ENCODE measurements at regions not wholly inside any gene's neighbourhood (a gene's known extent, or its start where the extent isn't known, plus 50 kb on each side); places are given as distances from the start of the nearest gene placed in this dataset.

- Histone ChIP-seq H3K36me3 (no peaks in the 10 kb centered on the region), H3K27ac (no peak overlapping the region), H3K27me3 (no peaks in the 10 kb centered on the region), H3K4me1 (no peaks in the 10 kb centered on the region), H3K4me3 (no peak overlapping the region), H3K9me3 (peaks cover 0 to 3% (median 0%) of the 10 kb centered on the region in 4 donors)
- WGBS, 2 donors = 81 to 82% methylated on average over 6 of the region's 6 CpGs
- TF ChIP-seq EP300 (IDR thresholded peaks at IDR 0.05) (no peak), POLR2A (IDR thresholded peaks at IDR 0.05) (no peak), CTCF (IDR thresholded peaks at IDR 0.05) (no peak)
- DNase-seq (ENCODE audit: low spot score in 2 of 2) = no peak
These were observed 89.9 kb downstream of the TSEN15 start for GRCh38 chr1:184141361-184141880.

DNA sequence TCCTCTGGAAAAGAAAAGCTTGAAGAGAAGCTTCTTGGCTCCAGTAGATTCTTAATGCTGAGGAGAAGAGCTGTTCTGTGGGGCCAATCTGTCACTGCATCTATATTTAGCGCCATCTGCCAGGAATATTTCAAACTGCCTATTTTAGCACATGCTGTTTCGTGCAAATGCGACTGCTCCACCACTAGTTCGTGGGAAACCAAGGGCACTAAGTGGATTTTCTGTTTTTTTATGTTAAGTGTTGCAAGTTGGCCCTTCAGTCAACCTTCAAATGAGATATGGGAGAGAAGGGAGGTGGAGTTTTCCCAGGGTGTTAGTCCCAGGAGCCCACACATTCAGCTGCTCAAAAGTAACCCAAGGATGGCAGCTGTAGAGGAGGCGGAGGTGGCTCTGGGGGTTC, 91.9 kb downstream of the TSEN15 start:
- DNase-seq (ENCODE audit: low spot score in 2 of 2) = no peak
- TF ChIP-seq EP300 (IDR thresholded peaks at IDR 0.05) (no peak), CTCF (IDR thresholded peaks at IDR 0.05) (no peak), POLR2A (IDR thresholded peaks at IDR 0.05) (no peak)
- no peak overlapping the region for H3K27ac ChIP-seq
- H3K4me1 ChIP-seq = no peaks in the 10 kb centered on the region
- H3K4me3 ChIP-seq = no peak overlapping the region
- H3K9me3 ChIP-seq = no peaks in the 10 kb centered on the region
- H3K36me3 ChIP-seq = no peaks in the 10 kb centered on the region
- whole genome bisulfite sequencing, 2 donors = 41 to 47% methylated on average over 5 of the region's 5 CpGs
- H3K27me3 ChIP-seq = no peaks in the 10 kb centered on the region

GRCh38 chr1:184145083-184145482, 93.6 kb downstream of the TSEN15 start:
- DNase-seq (ENCODE audit: low spot score in 2 of 2) = no peak
- Histone ChIP-seq H3K27ac (no peak overlapping the region), H3K36me3 (no peaks in the 10 kb centered on the region), H3K27me3 (no peaks in the 10 kb centered on the region), H3K4me1 (no peaks in the 10 kb centered on the region), H3K9me3 (no peaks in the 10 kb centered on the region), H3K4me3 (no peak overlapping the region)
- WGBS, 2 donors = 91 to 97% methylated on average over 5 of the region's 5 CpGs
- no peak for TF ChIP-seq EP300 (IDR thresholded peaks at IDR 0.05)
- TF ChIP-seq CTCF (IDR thresholded peaks at IDR 0.05) = no peak

DNA sequence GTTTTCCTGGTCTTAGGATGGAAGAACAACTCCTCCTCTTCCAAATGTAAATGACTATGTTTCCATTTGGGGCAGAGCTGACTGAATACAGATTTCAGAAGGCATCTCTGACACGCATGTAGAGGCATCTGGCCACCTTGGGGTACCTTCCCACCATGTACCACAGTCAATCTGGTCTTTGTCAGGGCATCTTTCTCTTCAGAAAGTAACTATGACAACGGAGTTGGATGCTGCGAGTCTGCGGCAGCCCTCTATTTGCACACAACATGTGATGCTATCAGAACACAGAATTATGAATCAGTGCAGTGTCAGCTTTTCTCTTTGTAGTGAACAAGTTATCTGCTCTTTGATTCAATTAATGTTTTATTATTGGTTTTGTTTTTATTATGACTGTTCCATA, 94.7 kb downstream of the TSEN15 start:
- DNase-seq (ENCODE audit: low spot score in 2 of 2) = no peak
- Histone ChIP-seq H3K27ac (no peak overlapping the region), H3K9me3 (no peaks in the 10 kb centered on the region), H3K27me3 (no peaks in the 10 kb centered on the region), H3K36me3 (no peaks in the 10 kb centered on the region), H3K4me1 (peaks cover 0 to 7% (median 0%) of the 10 kb centered on the region in 4 donors), H3K4me3 (no peak overlapping the region)
- TF ChIP-seq POLR2A (IDR thresholded peaks at IDR 0.05) (no peak), CTCF (IDR thresholded peaks at IDR 0.05) (no peak), EP300 (IDR thresholded peaks at IDR 0.05) (no peak)
- 79 to 96% methylated on average over 4 of the region's 4 CpGs for WGBS, 2 donors

- H3K27me3 ChIP-seq = no peaks in the 10 kb centered on the region
- H3K4me1 ChIP-seq = peaks cover 0 to 26% (median 4%) of the 10 kb centered on the region in 4 donors
- H3K9me3 ChIP-seq = no peaks in the 10 kb centered on the region
- TF ChIP-seq POLR2A (IDR thresholded peaks at IDR 0.05) (no peak), CTCF (IDR thresholded peaks at IDR 0.05) (no peak), EP300 (IDR thresholded peaks at IDR 0.05) (no peak)
- no peak overlapping the region for H3K4me3 ChIP-seq
- DNase-seq (ENCODE audit: low spot score in 2 of 2) = peak in 1 of 2 donors; percentile 31
- H3K27ac ChIP-seq = peak overlapping the region in 2 of 4 donors; percentile 50 to 59
- no peaks in the 10 kb centered on the region for H3K36me3 ChIP-seq
- WGBS, 2 donors = 56 to 71% methylated on average over 9 of the region's 9 CpGs
These were observed 99.4 kb downstream of the TSEN15 start for GRCh38 chr1:184150776-184151531.

Measured in tibial nerve (tissue), 4 donors.